Upper lobe of left lung (tissue), 6 donors: ENCODE measurements at regions not wholly inside any gene's neighbourhood (a gene's known extent, or its start where the extent isn't known, plus 50 kb on each side); places are given as distances from the start of the nearest gene placed in this dataset.

Experiments
- ATAC-seq, 2 donors: fragments of 200-7000 bp; cut with Tn5 transposase; one replicate each; pipeline ENCODE4 v1.9.1; 2022; ENCODE audit warnings: mild to moderate bottlenecking in 2 of 2, moderate library complexity in 2 of 2; ENCODE audit not compliant: low FRiP score in 2 of 2
- DNase-seq, 2 donors: peaks; one replicate each; pipeline ENCODE4 v3.0.0-alpha.2; 2019 to 2020
- H3K27ac ChIP-seq, 4 donors: fragments of 200-600 bp; sonication (generic); one replicate each; pipeline ENCODE4 v1.5.1; 2016 to 2019
- H3K27me3 ChIP-seq, 4 donors: fragments of 200-600 bp; sonication (generic); one replicate each; pipeline ENCODE4 v1.5.1; 2017 to 2019
- H3K36me3 ChIP-seq, 4 donors: fragments of 200-600 bp; sonication (generic); one replicate each; pipeline ENCODE4 v1.5.1; 2016 to 2019
- H3K4me1 ChIP-seq, 4 donors: fragments of 200-600 bp; sonication (generic); one replicate each; pipeline ENCODE4 v1.5.1; 2018 to 2019
- H3K4me3 ChIP-seq, 4 donors: fragments of 200-600 bp; sonication (generic); one replicate each; pipeline ENCODE4 v1.5.1; 2017 to 2019; ENCODE audit warnings: mild to moderate bottlenecking in 2 of 4, moderate library complexity in 1 of 4
- H3K9me3 ChIP-seq, 4 donors: fragments of 200-600 bp; sonication (generic); one replicate each; pipeline ENCODE4 v1.5.1; 2018 to 2019
- CTCF ChIP-seq, 6 experiments: fragments of 450-650 bp in 4 of 6; fragments of 200-600 bp in 2 of 6; sonication (generic) in 2 of 6; IDR thresholded peaks; one replicate each; pipeline ENCODE4 v1.5.1; 2016 to 2019; ENCODE audit warnings: antibody characterized with exemption in 6 of 6
- EP300 ChIP-seq, 4 donors: sonication (generic); formaldehyde crosslinking; IDR thresholded peaks; one replicate each; pipeline ENCODE4 v1.5.1; 2017; ENCODE audit warnings: antibody characterized with exemption in 4 of 4, control low read depth in 2 of 4
- POLR2A ChIP-seq, 4 donors: fragments of 450-650 bp; IDR thresholded peaks; one replicate each; pipeline ENCODE4 v1.5.1; 2016 to 2017; ENCODE audit warnings: antibody characterized with exemption in 4 of 4, mild to moderate bottlenecking in 2 of 4
- POLR2AphosphoS5 ChIP-seq, 2 donors: sonication (generic); formaldehyde crosslinking; IDR thresholded peaks; one replicate each; pipeline ENCODE4 v1.5.1; 2017; ENCODE audit warnings: antibody characterized with exemption in 2 of 2
- WGBS, 2 donors: methylation state at CpG; one replicate each; pipeline ENCODE4 v1.1.5; 2017 to 2018; 5-methylcytosine and 5-hydroxymethylcytosine counted together
- donor health status: DM: no; HTN: no; CAD: no; lungs with moderate emphysema.
- donor health status: DM: no; HTN: yes; CAD: no; lungs with severe emphysema.

- H3K27ac ChIP-seq: no peak overlapping the region
- H3K9me3 ChIP-seq: no peaks in the 10 kb centered on the region
- no peaks in the 10 kb centered on the region for H3K4me1 ChIP-seq
- ATAC-seq (no peak), DNase-seq (no peak)
- no peaks in the 10 kb centered on the region for H3K27me3 ChIP-seq
- WGBS, 2 donors: 88 to 91% methylated on average over 8 to 14 of the region's 14 CpGs
- no peak overlapping the region for H3K4me3 ChIP-seq
- no peaks in the 10 kb centered on the region for H3K36me3 ChIP-seq
- TF ChIP-seq POLR2A (IDR thresholded peaks at IDR 0.05) (no peak), CTCF (IDR thresholded peaks at IDR 0.05) (no peak), EP300 (IDR thresholded peaks at IDR 0.05) (no peak)
These were observed 85.2 kb upstream of the LINC01488 start for GRCh38 chr11:69396051-69396947.

GRCh38 chr11:69396948-69397307 is 84.5 kb upstream of the LINC01488 start:
- WGBS, 2 donors: 100% methylated on average over 2 of the region's 2 CpGs
- no peaks in the 10 kb centered on the region for H3K9me3 ChIP-seq
- DNase-seq (no peak), ATAC-seq (no peak)
- no peak overlapping the region for H3K4me3 ChIP-seq
- no peaks in the 10 kb centered on the region for H3K36me3 ChIP-seq
- H3K27me3 ChIP-seq: no peaks in the 10 kb centered on the region
- no peak overlapping the region for H3K27ac ChIP-seq
- TF ChIP-seq CTCF (IDR thresholded peaks at IDR 0.05) (no peak), POLR2AphosphoS5 (IDR thresholded peaks at IDR 0.05) (no peak), EP300 (IDR thresholded peaks at IDR 0.05) (no peak), POLR2A (IDR thresholded peaks at IDR 0.05) (no peak)
- no peaks in the 10 kb centered on the region for H3K4me1 ChIP-seq

- ATAC-seq: no peak
- Histone ChIP-seq H3K27me3 (no peaks in the 10 kb centered on the region), H3K4me3 (no peak overlapping the region), H3K36me3 (no peaks in the 10 kb centered on the region), H3K27ac (no peak overlapping the region), H3K4me1 (no peaks in the 10 kb centered on the region), H3K9me3 (no peaks in the 10 kb centered on the region)
- WGBS, 2 donors: 88 to 94% methylated on average over 3 of the region's 3 CpGs
- no peak for DNase-seq
- TF ChIP-seq EP300 (IDR thresholded peaks at IDR 0.05) (no peak), POLR2A (IDR thresholded peaks at IDR 0.05) (no peak), CTCF (IDR thresholded peaks at IDR 0.05) (no peak), POLR2AphosphoS5 (IDR thresholded peaks at IDR 0.05) (no peak)
These were observed 83.7 kb upstream of the LINC01488 start for GRCh38 chr11:69397732-69398131.

- no peaks in the 10 kb centered on the region for H3K27me3 ChIP-seq
- no peak overlapping the region for H3K4me3 ChIP-seq
- no peaks in the 10 kb centered on the region for H3K4me1 ChIP-seq
- no peaks in the 10 kb centered on the region for H3K9me3 ChIP-seq
- ATAC-seq (no peak), DNase-seq (peak in 1 of 2 donors; percentile 63)
- H3K27ac ChIP-seq: no peak overlapping the region
- no peaks in the 10 kb centered on the region for H3K36me3 ChIP-seq
- 73 to 75% methylated on average over 24 to 28 of the region's 28 CpGs for WGBS, 2 donors
- TF ChIP-seq POLR2A (IDR thresholded peaks at IDR 0.05) (no peak), POLR2AphosphoS5 (IDR thresholded peaks at IDR 0.05) (no peak), CTCF (IDR thresholded peaks at IDR 0.05) (no peak), EP300 (IDR thresholded peaks at IDR 0.05) (no peak)
These were observed 82.7 kb upstream of the LINC01488 start for GRCh38 chr11:69398529-69399492.
